GM21723 (cell line): ENCODE measurements at regions not wholly inside any gene's neighbourhood (a gene's known extent, or its start where the extent isn't known, plus 50 kb on each side); places are given as distances from the start of the nearest gene placed in this dataset.
A peak's percentile ranks its signal among the peaks of the same experiment; 100 is the strongest.
"Not testable (repeated sequence)": the region's sequence is repeated elsewhere in the genome, so short reads cannot be mapped to it uniquely, and the experiment has no call there.

ENCODE experiments used
- ATAC-seq: cut with Tn5 transposase; IDR thresholded peaks from one replicate; pipeline ENCODE4 v1.9.1; 2021; ENCODE audit warnings: mild to moderate bottlenecking, moderate library complexity; ENCODE audit not compliant: unreplicated experiment

GRCh38 chr1:120941066-120941465, 51.5 kb downstream of the PPIAL4A start:
- ATAC-seq = not testable (repeated sequence)

- not testable (repeated sequence) for ATAC-seq
Observed at GRCh38 chr1:120941836-120942217, 52.3 kb downstream of the PPIAL4A start.

DNA sequence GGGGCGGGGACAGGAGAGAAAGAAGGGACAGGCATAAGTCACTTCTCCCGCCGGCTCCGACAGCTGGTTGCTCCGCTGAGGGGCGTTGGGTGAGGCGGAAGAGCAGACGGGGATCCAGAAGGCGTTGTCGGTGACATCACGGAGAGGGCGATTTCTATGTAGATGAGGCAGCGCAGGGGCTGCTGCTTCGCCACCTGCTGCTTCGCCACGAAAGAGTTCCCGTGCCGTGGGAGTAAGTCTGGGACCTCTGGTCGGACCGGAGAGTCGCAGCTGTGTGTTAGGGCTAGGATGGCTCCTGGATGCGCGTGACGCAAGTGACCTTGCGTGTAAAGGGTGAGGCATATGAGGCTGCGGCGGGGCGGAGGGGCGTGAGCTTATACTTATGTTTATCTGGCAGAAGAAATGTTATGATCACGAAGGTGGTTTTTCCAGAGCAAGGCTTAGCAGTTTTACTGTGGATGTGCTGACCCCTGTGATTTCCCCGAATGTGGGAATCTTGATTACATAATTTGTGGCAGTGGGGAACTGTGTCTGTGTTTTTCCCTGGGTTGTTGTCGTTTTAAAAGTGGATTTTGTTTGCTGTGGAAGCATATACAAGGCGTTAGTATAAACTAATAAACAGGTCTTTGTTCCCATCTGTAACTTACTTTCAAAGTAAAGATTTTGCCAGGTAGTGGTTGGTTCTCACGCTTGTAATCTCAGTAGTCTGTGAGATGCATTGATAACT, 52.8 kb downstream of the PPIAL4A start:
- peak; percentile 88 for ATAC-seq

DNA sequence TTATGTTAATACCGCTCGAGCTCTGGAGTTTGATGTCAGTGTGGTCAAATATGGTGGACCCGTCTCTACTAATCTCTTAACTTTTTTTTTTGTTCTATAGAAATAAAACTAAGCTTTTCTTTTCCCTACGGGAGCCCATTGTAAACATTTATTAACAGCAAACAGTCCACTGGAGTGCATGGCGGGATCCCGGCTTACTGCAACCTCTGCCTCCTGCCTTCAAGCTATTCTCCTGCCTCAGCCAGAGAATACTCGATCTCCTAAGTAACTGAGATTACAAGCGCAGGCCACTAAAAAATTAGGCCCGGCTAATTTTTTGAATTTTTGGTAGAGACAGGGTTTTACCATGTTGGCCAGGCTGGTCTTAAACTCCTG, 53.4 kb downstream of the PPIAL4A start:
- ATAC-seq = not testable (repeated sequence)

DNA sequence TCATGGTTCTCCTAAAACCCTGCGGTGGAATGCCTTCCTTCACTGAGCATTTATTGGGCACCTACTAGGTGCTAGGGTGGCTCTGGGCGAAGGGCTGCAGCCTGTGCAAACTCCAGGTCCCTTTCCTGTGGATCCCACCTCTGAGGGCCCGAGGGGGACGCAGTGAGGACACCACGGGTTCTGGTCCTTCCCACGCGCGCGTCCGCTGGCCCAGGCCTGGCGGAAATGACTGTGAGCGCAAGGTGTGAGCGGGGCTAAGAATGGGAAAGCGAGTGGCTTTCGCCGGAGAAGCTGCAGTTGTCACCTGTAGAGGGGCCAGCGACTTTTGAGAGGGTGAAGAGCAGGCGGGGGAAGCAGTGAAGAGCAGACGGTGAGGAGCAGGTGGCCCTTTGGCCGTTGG, 55.1 kb downstream of the PPIAL4A start:
- not testable (repeated sequence) for ATAC-seq

- ATAC-seq = not testable (repeated sequence)
Observed at GRCh38 chr1:120945122-120945521, 55.6 kb downstream of the PPIAL4A start.

GRCh38 chr1:120947114-120947513, 57.5 kb downstream of the PPIAL4A start:
- ATAC-seq = not testable (repeated sequence)

- not testable (repeated sequence) for ATAC-seq
Observed at GRCh38 chr1:120949724-120950123, 60.2 kb downstream of the PPIAL4A start.

GRCh38 chr1:120950633-120951032, 61.1 kb downstream of the PPIAL4A start:
- not testable (repeated sequence) for ATAC-seq

GRCh38 chr1:120951100-120951499, 61.5 kb downstream of the PPIAL4A start:
- not testable (repeated sequence) for ATAC-seq

GRCh38 chr1:120952207-120952870, 62.8 kb downstream of the PPIAL4A start:
- ATAC-seq = not testable (repeated sequence)

DNA sequence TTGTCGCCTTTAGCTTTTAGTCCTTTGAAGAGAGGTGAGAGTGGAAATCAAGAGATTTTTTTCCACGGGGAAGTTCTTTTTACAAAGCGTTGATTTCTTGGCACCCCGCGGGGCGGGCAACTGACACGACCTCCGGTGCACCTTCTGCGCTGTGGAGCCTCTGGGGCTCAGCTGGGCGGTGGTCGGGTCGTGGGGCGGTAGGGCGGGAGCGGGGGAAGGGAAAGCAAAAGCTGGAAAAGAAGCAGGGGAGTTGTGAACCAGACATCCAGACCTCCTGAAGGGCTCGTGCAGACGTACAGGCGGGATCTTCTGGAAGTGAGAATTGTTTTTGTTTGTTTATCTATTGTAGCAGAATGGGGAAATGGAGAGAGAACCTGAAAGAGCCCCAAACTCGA, 63.3 kb downstream of the PPIAL4A start:
- ATAC-seq = not testable (repeated sequence)

DNA sequence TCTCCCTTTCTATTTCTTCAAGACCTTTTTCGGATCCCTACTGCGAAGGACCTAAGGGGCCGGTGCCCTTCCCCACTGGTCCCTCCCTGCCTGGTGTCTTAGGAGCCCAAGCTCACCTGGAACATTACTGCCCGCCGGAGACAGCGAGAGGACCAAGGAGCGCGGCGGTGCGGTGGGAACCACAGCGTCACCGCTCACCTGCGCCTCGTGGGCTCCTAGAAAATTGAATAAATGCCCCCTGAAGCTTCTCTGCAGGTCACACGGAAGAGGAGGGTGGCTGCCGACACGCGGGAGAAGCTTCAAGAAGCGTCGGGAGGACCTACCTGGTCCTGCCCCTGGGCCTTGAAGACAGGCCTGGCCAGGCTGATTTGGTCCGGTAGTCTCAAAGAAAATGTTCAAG, 65.2 kb downstream of the PPIAL4A start:
- no peak for ATAC-seq

GRCh38 chr1:120955961-120956360, 66.4 kb downstream of the PPIAL4A start:
- ATAC-seq = not testable (repeated sequence)

- not testable (repeated sequence) for ATAC-seq
Observed at GRCh38 chr1:120966018-120966417, 76.4 kb downstream of the PPIAL4A start.

DNA sequence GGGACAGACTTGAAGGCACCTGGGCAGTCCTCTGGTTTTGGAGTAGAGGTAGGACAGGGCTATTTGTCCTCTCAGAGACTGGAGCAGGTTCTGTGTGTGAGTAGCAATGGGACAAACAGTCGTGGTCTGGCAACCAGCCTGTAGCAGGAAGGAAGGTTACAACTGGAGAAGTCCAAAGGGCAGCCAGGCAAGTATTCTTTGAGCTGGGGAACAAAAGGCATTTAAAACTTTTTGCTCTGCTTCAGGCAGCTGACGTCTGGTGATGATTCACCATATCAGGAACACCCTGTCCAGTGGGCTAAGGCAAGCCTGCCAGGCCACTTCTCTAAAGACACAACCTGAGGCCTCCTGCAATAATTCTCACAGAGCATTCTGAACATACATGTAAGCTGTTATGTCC, 83.3 kb downstream of the PPIAL4A start:
- ATAC-seq = not testable (repeated sequence)

GRCh38 chr1:120973836-120974235, 84.3 kb downstream of the PPIAL4A start:
- not testable (repeated sequence) for ATAC-seq

- not testable (repeated sequence) for ATAC-seq
Observed at GRCh38 chr1:120977279-120977678, 87.7 kb downstream of the PPIAL4A start.

- ATAC-seq = not testable (repeated sequence)
Observed at GRCh38 chr1:120981489-120982094, 92.0 kb downstream of the PPIAL4A start.

- not testable (repeated sequence) for ATAC-seq
Observed at GRCh38 chr1:120994614-120995013, 105.0 kb downstream of the PPIAL4A start.

GRCh38 chr1:120995025-120995424, 105.5 kb downstream of the PPIAL4A start:
- ATAC-seq = not testable (repeated sequence)
